Peyer's patch (tissue), 4 donors: ENCODE measurements at regions not wholly inside any gene's neighbourhood (a gene's known extent, or its start where the extent isn't known, plus 50 kb on each side); places are given as distances from the start of the nearest gene placed in this dataset.

Experiments used
- POLR2A ChIP-seq, 2 donors: fragments of 450-650 bp; IDR thresholded peaks; one replicate each; pipeline ENCODE4 v1.5.1; 2017; ENCODE audit warnings: antibody characterized with exemption in 2 of 2, mild to moderate bottlenecking in 2 of 2, moderate library complexity in 2 of 2
- TF ChIP-seq, protein P1 (sequence below), 6 experiments: fragments of 450-650 bp in 4 of 6; fragments of 200-600 bp in 2 of 6; sonication (generic) in 1 of 6; IDR thresholded peaks; one replicate each; pipeline ENCODE4 v1.5.1; 2017 to 2019; ENCODE audit warnings: antibody characterized with exemption in 6 of 6, mild to moderate bottlenecking in 3 of 6, moderate library complexity in 1 of 6

DNA sequence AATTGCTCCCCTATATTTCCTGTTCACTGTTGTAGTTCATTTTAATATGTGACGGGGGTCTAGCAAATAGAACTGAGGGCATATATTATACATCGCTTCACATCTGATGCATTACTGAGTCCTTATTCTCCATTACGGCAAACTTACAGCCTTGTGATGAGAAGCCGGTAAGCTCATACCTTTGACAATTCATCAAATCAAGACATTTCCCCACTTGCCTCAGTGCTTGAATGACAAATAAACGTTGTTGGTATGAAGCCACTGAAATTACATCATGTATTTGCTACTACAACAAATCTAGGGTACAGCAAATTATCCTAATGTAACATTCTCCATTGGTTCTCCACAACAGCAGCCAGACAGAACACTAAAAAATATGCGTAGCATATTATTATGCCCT is 1999.8 kb downstream of the LRRC4C start:
- TF ChIP-seq, protein P1, sequence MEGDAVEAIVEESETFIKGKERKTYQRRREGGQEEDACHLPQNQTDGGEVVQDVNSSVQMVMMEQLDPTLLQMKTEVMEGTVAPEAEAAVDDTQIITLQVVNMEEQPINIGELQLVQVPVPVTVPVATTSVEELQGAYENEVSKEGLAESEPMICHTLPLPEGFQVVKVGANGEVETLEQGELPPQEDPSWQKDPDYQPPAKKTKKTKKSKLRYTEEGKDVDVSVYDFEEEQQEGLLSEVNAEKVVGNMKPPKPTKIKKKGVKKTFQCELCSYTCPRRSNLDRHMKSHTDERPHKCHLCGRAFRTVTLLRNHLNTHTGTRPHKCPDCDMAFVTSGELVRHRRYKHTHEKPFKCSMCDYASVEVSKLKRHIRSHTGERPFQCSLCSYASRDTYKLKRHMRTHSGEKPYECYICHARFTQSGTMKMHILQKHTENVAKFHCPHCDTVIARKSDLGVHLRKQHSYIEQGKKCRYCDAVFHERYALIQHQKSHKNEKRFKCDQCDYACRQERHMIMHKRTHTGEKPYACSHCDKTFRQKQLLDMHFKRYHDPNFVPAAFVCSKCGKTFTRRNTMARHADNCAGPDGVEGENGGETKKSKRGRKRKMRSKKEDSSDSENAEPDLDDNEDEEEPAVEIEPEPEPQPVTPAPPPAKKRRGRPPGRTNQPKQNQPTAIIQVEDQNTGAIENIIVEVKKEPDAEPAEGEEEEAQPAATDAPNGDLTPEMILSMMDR (IDR thresholded peaks at IDR 0.05), result no peak
- TF ChIP-seq POLR2A (IDR thresholded peaks at IDR 0.05), result no peak
